NCI-H2029 (cell line): ENCODE measurements at regions not wholly inside any gene's neighbourhood (a gene's known extent, or its start where the extent isn't known, plus 50 kb on each side); places are given as distances from the start of the nearest gene placed in this dataset.

Source experiments
- DNase-seq: peaks from one replicate; lab custom pipeline; 2025; lab: John Stamatoyannopoulos, UW

- DNase-seq: no peak
Measured at GRCh38 chr17:31704483-31704882, 154.6 kb downstream of the COPRS start.

DNA sequence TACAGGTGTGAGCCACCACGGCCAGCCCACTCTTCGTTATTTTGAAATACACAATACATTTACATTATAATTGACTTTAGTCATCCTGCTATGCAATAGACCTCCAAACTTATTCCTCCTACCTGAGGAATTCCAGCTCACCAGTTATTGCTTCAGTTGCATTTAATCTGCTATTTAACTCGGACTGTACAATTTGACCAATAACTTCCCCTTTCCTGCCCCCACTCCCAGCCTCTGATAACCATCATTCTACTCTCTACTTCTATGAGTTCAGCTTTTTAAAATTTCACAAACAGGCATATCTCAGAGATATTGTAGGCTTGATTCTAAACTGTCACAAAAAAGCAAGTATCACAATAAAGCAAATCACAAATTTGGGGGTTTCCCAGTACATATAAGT, 157.0 kb downstream of the COPRS start:
- no peak for DNase-seq

DNA sequence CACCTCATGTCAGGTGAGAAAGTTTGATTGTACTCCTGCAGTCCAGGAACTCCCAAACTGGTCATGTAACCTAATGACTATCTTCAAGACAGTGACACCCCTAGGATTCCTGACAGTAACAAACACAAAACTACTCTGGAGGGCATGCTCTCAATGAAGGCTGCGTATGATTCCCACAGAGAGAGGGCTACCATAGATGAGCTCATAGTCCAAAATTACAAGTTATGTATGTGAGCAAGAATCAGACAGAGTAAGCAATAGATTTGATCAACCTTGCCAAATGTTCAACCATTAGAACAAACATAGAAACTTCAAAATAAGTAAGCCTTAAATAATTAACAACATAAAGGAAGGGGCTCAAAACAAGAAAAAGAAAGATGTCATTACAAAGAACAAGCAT, 158.1 kb downstream of the COPRS start:
- no peak for DNase-seq

- DNase-seq: no peak
Measured at GRCh38 chr17:31699886-31700285, 159.2 kb downstream of the COPRS start.

DNA sequence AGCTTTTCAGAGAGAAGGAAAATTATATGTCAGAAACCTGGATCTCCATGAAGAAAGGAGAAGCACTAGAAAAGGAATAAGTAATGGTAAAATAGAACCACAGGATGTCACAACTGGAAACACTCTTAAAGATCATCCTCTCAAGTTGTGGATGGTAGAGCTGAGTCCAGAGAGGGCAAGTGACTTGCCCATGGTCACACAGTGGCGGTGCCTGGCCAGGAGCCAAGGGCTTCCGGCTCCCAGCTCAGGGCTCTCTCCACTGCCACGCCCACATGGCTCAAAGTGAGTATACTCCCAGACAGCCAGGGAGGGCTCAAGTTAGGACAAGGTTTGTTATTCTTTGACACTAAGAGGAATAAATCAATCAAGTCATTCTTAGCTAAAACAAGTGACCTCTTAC, 159.8 kb downstream of the COPRS start:
- DNase-seq: peak; percentile 6

- DNase-seq: no peak
Measured at GRCh38 chr17:31698751-31699150, 160.3 kb downstream of the COPRS start.

GRCh38 chr17:31697838-31698237, 161.2 kb downstream of the COPRS start:
- DNase-seq: no peak

GRCh38 chr17:31696703-31697325, 162.2 kb downstream of the COPRS start:
- DNase-seq: no peak

- no peak for DNase-seq
Measured at GRCh38 chr17:31696184-31696602, 162.9 kb downstream of the COPRS start.

GRCh38 chr17:31695456-31696090, 163.5 kb downstream of the COPRS start:
- no peak for DNase-seq

DNA sequence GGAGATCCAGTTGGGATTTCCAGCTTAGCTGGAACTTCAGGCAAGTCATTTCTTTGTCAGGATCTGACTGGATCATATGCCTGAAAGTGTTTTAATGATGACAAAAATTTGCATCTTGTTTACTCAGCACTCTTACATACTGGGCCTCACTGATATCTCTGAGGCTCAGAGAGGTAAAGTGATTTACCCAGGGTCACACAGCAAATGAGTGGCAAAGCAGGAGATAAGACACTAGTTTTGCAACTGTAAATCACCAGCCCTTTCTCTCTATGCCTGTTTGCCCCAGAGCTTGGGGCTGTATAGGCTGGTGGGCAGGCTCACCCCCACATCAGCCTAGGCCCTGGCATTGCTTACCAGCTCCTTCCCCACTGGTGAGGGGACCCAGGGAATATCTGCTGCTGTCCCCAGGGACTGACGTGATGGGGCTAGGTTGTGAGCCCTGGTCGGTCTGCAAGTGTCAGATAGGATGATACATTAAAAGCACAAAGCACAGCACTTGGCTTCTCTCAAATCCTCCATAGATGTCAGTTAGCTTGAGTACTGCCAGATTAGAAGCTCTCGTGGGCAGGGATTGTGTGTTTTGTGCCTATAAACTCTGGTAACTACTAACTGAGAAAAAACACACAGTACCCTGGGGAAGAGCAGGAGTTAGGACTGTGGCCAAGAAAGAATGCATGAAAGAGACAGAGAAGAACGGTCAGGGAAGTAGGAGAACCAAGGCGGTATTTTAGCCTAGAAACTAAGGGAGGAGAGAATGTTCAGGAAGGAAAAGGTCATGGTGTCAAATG, 165.4 kb downstream of the COPRS start:
- DNase-seq: no peak

DNA sequence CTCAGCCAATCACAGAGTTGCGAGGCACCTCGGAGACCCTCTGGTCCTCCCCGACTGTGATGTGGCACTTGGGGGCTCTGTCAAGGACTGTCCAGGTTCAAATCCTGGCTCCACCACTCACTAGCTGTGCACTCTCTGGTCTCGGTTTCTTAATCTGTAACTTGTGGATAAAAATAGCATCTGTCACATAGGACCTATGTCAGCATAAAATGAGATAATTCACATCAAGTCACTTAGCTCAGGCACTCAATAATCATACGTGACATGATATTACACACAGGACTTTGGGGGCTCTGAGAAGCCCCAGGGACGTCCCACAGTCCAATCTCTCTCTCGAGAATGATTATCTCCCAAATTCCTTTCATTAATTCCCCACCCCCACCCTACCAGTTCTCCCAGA, 166.4 kb downstream of the COPRS start:
- DNase-seq: no peak

DNA sequence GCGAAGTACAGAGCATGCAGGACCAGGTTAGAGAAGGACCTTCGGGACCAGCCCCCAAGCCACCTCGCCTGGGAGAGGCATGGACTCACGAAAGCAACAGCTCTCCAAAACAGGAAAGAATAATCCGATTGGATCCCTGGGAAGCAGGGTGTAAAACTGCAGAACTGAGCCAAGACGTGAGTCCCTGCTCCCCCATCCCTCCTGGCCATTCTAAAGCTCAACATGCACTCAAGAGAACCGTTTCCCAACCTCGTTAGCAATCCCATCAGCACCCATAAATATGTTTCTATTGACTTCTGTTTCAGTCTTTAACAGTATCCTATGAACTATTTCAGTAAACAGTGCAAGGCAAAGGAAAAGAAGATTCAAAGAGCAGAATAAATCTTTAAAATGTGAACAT, 167.0 kb downstream of the COPRS start:
- no peak for DNase-seq

DNA sequence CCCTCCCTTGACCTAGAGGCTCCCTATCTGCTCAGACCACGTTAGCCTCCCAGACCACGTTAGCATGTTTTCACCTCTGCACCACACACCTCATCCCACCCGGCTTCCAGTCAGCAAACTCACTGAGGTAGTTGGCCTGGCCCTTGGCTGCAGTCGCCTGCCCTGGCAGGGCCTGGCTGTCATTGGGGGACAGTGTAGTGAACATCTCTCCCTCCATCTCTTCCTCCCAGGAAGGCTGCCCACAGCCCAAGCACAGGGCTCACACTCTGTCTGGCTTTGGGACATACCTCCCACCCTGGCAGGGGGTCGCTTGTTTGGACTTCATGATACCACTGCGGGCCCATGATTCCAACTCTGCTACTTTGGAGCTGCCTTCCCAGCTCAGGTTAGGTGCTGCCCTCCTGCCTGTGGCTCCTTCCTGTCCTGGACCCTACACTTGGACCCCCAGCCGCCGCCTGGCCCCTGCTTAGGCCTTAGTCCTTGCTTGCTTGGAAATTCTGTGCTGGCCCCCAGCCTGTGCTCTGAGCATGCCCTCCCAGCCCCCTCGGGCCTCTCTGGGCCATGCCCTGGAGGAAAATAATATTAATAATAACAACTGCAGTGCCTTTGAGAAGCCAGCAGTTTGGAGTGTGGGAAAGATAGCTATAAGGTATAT, 167.7 kb downstream of the COPRS start:
- no peak for DNase-seq

- no peak for DNase-seq
Measured at GRCh38 chr17:31690151-31690551, 168.9 kb downstream of the COPRS start.

DNA sequence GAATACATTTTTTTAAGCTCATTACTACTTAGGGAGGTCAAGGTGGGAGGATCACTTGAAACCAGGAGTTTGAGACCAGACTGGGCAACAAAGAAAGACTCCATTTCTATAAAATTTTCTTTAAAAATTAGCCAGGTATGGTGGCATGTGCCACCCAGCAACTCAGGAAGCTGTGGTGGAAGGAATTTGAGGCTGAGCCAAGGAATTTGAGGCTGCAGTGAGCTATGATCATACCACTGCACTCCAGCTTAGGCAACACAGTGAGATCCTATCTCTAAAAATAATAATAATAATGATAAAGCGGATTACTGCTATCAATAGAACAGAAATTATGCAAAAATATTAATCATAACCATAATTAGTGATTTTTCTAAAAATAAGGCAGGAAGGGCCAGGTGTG, 170.3 kb downstream of the COPRS start:
- no peak for DNase-seq

- DNase-seq: no peak
Measured at GRCh38 chr17:31687505-31688126, 171.4 kb downstream of the COPRS start.

- DNase-seq: no peak
Measured at GRCh38 chr17:31686495-31686894, 172.5 kb downstream of the COPRS start.

DNA sequence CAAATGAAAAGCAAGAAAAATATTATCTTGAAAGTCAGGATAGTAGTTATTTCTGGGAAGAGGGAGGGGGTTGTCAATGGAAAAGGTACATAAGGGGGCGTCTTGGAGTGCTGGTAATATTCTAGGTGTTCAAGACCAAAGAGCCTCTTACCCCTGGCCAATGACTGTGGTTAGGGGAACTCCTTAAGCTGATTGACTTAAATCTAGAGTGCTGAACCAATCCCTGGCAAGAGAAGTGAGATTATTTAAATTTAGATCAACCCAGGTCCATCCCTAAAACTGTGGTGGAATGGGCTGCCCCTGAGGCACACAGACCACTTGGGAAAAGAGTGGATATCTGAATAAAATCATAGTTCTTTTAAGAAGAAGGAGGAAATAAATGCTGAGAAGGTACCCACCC, 174.1 kb downstream of the COPRS start:
- no peak for DNase-seq

- no peak for DNase-seq
Measured at GRCh38 chr17:31680126-31680525, 178.9 kb downstream of the COPRS start.

GRCh38 chr17:31679667-31680066, 179.4 kb downstream of the COPRS start:
- DNase-seq: no peak

DNA sequence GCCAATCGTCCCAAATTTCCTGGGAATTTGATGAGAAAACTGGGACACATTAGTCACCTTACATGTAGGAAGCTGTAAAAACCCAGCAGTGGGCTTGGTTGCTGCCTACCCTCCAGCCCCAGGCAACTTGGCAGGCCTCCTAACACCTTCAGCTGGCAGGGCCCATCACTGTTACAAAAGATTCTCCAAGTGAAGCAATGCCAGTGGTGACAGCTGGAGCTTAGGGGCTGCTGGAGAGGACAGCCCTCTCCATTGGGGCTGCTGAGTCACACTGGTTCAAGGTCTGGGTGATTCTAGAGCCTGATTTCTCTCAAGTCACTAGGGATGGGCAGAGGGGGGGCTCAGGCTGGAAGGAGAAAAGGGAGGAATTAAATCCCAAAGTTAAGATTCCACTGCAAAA, 180.6 kb downstream of the COPRS start:
- no peak for DNase-seq
